ENCODE measurements at regions not wholly inside any gene's neighbourhood (a gene's known extent, or its start where the extent isn't known, plus 50 kb on each side); places are given as distances from the start of the nearest gene placed in this dataset.

DNA sequence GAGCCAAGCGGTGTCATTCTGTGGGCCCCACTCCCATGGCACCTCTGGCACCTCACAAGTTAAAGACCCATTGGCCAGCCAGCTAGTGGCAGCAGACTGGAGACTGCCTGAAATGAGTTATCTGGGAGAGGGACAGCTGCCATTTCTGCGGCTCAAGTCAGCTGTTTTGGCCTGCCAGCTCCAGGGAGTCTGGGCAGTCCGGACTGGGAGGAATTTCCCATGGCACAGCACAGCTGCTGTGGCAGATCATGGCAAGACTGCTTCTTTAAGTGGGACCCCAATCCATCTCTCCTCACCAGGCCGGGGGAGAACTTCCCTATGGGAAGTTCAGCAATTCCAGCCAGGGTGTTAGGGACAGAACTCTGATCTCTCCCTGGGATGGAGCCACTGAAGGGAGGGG lies 2187.6 kb upstream of the CELF4 start:
- no peak for DNase-seq

DNA sequence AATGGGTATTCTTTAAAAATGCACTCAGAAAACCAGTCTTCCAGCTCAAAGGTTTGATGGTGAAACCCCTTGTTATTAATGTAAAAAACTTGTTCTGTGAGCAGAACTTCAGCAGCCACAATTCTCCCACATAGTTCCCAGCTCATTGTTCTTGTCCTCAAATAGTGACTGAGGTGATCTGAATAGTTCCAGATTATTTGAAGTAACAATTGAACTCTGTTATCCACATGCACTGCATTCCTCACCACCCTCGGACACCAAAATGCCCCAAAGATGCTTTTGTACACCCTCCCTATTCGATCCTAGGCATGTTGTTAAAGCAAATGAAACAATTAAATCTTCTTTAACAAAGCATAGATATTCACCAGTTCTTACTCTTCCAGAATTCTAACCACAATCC lies 2186.8 kb upstream of the CELF4 start:
- no peak for DNase-seq

DNA sequence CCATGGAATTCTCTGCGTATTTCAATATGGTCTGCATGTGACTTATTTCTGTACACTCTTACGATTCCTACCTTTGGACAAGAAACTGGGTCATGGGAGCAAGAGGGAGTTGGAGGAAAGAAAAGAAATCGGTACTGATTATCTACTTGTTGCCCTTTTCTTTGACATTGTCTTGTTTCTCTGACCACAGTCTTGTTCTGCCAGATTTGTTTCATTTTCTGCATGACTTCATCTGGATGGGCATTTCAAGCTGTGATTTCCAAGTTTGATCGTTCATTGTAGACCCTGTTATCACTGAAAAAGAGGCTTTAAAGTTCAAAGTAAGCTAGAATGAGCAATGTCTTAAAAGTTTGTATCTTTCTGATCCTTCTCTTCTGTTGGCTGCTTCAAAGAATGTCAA lies 2186.3 kb upstream of the CELF4 start:
- no peak for DNase-seq

DNA sequence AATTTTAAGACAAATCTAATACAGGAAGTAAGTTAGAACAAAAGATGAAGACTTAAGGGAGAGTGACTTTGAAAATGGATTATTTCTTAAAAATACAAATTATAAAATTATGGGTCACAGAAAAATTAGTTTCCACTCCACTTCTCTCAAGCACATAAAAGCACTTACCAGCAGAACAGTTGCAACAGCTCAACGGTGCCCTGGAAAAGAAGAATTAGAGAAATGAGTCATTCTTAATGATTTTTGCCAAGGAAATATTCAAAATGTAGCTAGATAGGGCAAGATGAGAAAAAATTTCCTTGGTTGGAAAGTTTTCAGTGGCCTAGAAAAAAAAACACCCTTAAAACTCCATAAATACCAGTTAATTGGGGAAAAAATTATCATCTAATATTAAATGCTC lies 2185.6 kb upstream of the CELF4 start:
- no peak for DNase-seq

DNA sequence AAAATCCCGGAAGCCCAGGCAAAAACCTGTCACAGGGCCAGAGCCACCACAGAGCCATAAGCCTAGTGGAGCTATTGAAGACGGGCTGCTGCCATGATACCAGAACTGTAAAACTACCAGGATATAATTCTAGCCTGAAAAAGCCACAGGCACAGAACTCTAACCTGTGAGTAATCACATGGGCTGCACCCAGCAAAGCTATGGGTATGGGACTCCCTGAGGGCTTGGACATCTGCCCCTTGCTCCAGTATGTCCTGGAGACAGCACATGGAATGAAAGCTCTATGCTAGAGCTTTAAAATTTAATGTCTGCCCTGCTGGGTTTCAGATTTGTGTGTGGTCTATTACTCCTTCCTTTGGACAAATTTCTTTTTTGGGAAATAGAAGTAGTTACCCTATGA lies 2183.6 kb upstream of the CELF4 start:
- no peak for DNase-seq

DNA sequence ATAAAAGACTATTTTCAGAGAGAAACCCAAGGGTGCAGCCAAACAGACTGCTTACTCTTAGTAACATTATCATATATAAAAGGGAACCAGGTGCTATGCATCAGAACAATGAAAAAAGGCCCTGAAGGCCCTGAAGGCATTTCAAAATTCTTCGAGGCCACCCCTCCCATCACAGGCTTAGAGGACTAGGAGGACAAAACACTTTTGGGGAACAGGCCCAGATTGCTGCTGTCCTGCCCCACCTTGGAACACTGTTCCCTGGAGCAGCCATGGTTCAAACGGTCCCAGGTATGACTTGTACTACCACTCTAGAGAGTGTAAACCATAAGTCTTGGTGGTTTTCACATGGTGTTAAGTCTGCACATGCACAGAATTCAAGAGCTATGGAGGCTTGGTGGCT lies 2183.1 kb upstream of the CELF4 start:
- DNase-seq: no peak

DNA sequence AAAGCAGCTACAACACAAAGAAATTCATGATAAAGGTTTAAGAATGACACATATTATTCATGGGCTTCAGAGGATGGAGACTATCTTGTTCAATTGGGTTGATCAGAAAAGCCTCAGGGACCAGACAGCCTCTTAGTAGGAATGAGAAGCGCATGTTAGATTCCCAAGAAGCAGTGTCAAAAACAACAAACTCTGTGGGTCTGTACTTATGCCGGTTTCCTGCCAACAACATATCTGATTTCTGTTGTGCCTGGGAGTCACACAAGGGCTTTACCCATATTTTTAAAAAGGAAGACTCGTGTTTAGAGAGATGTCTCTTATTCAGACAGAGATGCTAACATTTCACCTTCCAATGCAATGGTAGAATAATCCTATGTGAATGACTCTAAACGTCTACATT lies 2180.6 kb upstream of the CELF4 start:
- no peak for DNase-seq

DNA sequence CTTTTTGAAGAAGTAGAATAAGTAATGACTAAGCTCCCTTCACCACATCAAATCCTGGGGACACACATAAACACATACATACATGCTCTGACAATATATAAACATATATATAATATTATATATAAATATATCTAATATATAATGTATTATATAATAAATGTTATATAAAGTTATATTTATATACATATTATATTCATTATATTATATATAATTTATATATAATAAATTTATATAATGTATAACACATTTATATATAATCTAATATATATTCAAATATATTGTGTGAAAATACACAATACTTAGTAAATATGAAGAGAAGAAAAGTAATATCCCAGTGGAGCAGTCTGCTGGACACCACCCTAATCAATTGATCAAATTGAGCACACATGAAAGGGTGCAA lies 2177.9 kb upstream of the CELF4 start:
- no peak for DNase-seq

DNA sequence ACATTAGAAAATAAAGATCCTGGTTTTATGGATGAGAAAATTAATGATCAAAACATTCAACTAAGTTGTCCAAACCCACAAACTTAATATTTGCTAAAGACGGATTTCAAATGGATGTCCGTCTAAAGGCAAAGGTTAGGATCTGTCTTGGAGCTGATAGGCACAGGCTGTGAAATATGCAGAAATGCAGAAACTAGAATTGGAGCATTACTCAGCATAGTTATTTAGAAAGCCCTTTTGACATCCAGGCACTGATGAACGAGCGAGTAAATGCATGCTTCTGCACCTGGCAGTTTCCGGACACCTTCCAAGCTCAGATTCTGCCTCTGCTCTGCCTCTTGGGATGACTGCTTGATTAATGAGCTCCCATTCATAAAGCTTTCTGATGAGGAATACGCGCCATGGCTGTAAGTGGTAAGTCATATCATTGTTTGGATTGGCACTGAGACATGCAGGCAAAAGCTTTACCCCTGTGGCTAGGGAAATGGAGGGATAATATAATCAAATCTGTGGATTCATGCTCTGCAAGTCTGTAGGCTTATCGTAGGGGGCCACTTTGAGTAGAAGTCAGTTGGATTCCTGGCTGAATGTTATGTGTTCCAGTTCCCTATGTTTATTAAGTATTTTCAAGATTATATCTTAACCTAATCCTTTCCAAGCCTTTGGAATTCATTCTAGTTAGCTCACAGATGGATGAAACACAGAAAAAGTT lies 2176.3 kb upstream of the CELF4 start:
- DNase-seq: no peak

DNA sequence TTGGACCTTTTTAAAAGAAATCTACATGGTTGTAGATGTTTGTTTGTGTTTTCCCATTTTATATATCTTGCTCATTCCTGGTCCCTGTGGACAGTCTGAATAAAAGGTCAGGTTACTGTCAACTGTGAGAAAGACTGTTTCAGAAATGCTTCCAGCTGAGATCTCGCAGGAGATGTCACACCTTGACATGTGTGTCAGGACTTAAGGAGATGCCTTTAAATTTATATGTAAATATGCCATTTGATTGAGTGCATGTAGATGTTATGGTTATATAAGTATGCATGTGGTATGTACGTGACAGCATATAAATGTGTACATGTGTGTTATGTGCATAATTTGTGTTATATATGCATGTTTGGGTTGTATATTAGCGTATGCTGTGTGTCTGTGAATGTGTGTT lies 2172.3 kb upstream of the CELF4 start:
- no peak for DNase-seq

DNA sequence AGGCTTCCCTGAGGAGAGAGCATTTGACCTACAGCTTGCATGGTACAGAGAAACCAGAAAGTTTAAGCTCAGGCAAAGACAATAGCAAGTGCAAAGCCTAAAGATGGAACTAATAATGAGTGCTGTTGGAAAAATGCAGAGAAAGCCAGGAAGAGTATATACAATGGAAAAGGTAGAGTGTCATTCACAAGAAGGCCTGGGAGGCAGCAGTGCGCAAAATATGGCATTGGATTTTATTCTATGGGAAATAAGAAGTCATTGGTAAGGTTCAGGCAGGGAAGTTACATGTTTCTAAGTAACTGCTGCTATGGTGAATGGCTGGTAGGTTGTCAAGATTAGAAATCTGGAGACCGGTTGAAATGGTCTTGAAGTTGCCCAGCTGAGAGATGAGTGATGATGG lies 2167.3 kb upstream of the CELF4 start:
- no peak for DNase-seq

DNA sequence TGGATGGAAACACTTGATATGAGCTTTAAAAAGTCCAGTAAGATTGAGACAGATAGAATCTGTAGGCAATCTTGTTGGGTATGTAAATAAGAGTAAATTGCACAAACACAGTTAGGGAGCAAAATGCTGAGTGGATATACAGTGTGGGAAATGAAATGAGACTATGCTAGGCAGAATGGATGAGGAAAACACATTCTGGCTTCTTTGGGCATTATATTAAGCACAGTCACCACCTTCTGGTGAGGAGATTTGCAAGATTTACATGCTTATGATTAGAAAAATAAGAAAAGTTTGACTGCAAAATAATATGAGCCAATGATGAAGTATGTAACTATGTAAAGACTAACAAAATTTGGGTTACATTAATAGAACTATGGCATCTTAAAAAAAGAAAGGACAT lies 2165.0 kb upstream of the CELF4 start:
- DNase-seq: no peak

DNA sequence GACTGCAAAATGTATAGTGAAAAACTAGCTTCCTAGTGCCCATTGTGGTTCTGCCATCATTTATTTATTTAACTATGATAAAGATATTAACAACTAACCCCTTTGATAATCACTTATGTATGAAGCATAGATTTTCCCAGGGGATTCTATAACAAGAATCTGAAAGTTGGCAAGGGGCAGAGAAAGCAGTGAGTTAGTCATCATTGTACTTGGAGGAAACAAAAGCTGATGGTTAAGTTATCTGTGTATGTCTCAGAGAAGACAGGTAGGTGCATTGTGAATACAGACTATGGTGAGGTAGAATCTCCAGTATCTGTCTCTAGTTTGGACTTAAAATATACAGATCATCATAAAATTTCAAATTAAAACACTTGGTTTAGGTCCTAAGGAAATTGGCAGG lies 2159.1 kb upstream of the CELF4 start:
- no peak for DNase-seq

DNA sequence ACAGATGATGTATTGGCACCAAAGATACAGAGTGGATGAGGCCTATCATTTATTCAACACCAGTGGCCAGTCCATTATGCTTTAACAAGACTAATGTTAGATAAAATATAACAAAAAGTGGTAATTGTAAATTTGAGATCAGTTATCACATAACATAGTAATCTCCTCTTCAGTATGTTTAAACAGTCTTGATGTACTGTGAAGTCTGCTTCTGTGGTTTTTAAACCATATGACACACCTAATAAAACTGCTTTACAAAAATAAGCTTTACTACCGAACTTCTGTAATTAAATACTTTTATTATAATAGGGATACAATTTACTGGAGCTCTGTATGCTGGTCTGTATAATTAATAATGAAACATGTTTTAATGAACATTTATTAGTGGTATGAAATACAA lies 2156.1 kb upstream of the CELF4 start:
- DNase-seq: no peak

DNA sequence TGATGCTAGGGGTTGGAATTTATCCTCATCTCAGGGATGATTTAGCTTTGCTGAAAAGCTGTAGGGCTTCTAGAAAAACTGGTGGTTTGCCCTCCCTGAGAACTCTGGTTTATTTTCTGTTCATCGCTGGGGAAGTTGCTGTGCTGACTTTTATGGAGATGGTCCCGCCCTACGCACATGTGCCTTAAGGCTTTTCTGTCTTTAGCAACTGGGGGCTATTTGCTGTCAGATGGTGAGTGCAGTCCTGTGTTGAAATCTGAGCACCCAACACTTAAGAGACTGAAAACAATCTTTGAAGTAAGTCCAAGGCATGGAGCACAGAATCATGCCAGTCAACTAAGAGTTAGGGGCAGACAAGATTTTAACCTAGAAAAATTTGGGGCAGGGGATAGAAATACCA lies 2148.4 kb upstream of the CELF4 start:
- DNase-seq: no peak

DNA sequence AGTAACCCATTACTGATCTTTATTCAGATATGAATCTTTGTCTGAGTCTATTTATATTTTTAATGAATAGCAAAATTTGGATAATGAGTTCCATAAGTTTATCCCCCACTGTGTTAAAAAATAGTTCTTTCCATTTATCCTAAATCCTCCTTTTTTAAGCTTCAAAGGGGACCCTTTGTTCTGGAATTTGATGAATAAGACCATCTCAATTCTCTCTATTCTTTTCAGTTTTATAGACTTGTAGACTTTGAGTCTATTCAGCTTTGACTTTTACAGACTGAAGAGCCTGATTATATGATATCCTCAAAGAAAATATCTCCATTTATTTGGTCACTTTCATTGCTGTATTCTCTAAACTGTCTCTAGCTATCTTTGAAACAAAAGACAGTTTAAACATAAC lies 2146.1 kb upstream of the CELF4 start:
- no peak for DNase-seq

DNA sequence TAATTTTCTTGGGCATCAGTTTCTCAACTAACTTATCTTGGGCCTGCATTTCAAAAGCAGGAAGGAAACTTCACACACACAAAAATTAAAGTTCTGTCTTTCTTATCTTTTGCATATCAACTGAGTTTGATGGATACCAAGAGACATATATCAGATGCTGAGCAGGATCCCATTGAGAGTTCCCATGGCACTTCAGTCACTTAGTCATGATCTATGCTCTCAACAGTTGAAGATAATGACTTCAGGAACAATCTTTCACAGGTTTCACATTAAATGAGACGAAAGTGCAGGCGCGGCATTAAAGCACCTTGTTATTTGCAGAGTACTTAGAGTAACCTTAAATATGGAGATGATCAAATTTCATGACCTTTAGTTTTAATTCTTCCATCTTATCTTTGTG lies 2139.8 kb upstream of the CELF4 start:
- no peak for DNase-seq

DNA sequence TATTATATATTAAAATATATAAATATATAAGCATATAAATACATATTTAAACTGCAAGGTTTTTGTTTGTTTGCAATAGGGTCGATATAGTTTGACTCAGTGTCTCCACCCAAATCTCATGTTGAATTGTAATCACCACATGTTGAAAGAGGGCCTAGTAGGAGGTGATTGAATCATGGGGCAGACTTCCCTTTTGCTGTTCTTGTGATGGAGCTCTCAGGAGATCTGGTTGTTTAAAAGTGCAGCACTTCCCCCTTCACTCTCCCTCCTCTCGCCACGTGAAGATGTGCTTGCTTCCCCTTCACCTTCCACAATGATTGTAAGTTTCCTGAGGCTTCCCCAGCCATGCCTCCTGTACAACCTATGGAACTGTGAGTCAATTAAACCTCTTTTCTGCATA lies 2137.3 kb upstream of the CELF4 start:
- DNase-seq: no peak

DNA sequence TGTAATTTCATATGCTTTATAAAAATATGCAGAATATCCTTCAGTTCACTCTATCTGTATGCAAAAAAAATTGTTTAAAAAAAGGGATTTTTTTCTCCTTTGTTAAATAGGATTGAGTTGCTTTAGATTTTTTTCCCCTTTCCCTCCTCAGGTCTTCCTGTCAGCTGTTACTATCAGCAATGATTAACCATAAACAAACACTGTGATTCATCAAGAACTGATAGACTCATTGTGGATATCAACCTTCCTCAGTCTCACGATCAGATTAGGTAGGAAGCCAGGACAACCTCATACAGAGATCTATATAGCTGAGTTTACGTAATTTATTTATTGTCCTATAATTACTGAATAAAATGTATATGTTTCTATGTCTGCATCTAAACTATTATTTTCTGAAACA lies 2136.2 kb upstream of the CELF4 start:
- DNase-seq: no peak

DNA sequence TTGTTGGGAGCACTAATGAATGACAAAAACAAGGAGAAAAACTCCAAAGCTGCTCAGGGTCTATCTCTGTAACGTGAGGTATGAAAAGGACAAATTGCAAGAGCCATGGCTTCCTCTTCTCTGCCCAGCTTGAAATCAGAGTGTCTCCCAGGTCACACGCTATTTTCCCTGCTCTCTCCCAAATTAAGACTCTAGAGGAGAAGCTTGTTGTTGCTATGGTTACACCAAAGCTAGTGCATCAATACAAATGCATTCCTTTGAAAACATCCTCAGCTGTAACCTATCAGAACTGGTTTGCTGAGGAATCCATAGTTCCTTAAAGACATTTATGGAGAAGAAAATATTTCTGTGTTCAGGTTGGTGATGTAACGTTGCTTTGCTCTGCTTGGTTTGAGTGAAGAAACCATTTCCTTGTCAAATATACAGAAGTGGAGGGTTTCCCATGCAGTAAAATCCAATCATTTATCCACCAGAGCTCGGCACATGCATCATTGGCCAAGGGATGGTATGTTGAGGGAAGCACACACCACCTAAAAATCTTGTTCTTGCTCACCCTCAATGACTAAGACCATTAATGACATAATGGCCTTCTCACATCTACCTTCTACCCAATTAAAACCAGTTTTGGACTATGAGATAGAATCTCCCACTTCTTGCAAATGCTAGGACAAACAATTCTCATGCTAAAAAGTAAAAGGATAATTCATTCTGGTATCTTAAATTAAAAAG lies 2135.6 kb upstream of the CELF4 start:
- no peak for DNase-seq

DNA sequence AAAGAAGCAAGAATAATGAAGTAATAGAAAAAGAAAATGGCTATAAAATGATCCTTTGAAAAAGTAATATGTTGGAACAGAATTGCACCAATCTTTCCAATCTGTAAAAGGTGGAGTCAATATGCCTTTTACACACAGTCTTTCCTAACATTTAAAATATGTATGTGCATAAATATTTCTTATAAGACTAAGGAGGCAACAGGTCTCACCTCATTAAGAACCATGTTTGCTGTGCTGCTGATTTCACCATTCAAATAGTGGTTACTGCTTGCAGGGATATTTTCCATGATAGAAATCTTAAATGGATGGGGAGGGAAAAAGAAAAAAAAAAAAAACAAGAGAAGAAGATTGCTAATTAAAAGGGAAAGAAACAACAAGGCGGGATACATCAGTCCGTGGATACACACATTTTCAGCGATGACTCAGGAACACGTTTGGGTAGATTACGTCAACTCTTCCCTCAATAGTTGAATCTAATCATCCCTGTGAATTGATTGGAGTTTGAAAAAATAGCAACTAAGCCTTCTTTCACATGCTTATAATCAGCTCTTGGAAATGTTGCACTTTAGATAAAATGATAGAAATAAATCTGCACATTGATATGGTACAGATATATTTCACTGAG lies 2133.9 kb upstream of the CELF4 start:
- no peak for DNase-seq

DNA sequence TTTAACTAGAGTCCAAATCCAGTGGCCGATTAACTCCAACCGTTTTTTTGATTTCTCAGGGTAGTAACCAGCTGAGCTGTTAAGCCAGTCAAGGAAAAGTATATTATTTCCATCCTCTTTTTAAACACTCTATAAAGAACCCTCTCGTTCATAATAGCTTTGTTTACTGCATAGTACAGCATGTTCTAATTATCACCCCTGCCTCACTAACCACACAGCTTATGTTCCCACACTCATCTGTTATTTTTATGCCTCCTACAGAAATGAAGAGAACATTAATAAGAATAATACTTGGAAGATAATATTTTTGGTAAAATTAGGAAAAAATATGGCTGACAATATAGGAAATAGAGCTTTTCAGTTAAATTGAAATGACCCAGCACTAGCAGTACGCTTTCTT lies 2132.8 kb upstream of the CELF4 start:
- no peak for DNase-seq

DNA sequence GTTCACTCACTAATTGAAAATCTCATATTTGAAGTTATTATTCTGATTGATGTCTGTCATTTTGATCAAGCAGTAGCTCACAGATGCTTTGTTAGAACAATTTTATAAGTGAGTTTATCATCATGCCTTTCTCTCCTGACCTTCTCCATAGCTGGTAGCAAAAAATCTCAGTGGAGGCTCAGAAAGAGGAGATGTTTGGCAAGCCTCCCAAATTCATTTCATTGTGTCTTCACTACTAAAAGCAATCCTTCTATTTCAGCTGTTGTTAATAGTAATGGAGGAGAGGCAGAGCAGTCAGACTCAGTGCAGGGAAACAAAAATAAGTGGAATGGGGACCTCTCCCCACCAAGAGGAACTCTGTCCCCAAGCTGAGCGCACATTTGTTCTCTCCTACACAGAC lies 2127.8 kb upstream of the CELF4 start:
- DNase-seq: no peak

DNA sequence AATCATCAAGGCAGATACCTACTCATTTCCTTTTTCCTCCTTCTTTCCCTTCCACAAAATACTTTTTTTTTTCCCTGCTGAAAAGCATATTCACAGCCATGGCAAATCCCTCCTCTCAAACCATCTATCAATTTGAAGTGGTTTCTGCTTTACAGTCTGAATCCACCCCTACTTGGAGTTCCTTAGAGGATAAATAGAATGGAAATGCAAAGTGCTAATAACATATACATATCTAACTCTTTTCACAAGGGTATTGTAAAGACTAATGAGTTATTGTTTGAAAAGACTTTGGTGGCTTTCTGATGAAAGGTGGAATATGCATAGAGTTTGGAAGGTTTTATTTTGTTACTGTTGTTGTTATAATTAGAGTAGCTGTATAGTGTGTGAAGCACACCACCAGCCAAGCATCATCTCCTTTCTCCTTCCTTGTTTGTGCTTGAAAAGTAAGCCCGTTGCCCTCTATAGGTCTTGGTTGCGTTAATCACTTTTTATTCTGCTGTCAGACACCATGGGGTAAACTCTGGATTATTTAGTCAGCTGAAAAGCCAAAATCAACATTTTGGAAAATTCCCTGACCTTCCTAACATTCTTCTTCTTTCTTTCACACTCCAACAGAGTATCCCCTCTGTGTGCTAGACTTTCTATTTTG lies 2126.9 kb upstream of the CELF4 start:
- no peak for DNase-seq
